ENCODE measurements at regions not wholly inside any gene's neighbourhood (a gene's known extent, or its start where the extent isn't known, plus 50 kb on each side); places are given as distances from the start of the nearest gene placed in this dataset.

DNA sequence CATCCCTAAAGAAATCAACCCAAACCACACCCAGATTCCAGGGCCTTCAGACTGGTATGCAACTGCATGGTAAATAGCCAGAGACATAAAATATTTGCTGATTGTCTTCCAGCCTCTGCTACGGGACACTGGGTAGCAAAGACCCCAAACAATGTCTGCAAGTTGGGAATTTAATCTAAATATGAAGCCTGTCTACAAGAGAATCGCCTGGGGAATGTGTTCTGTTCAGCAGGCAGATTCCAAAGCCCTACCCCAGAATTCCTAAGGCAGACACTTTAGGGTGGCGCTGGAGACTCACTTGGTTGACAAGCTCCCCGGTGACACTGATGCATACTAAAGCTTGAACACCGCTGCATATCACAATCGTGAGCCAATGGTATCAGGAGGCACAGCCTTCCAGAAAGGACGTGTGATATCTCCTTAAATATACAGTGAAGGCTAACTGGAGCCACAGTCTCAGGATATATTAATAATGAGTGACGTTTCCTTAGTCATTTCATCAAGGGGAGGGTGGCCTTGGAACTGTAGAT is 684.1 kb downstream of the NTRK3 start:
- TF ChIP-seq, protein P1, sequence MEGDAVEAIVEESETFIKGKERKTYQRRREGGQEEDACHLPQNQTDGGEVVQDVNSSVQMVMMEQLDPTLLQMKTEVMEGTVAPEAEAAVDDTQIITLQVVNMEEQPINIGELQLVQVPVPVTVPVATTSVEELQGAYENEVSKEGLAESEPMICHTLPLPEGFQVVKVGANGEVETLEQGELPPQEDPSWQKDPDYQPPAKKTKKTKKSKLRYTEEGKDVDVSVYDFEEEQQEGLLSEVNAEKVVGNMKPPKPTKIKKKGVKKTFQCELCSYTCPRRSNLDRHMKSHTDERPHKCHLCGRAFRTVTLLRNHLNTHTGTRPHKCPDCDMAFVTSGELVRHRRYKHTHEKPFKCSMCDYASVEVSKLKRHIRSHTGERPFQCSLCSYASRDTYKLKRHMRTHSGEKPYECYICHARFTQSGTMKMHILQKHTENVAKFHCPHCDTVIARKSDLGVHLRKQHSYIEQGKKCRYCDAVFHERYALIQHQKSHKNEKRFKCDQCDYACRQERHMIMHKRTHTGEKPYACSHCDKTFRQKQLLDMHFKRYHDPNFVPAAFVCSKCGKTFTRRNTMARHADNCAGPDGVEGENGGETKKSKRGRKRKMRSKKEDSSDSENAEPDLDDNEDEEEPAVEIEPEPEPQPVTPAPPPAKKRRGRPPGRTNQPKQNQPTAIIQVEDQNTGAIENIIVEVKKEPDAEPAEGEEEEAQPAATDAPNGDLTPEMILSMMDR (IDR thresholded peaks at IDR 0.05) = no peak
- TF ChIP-seq POLR2AphosphoS5 (IDR thresholded peaks at IDR 0.05; ENCODE audit: low read depth, low read length) (no peak), TCF7L2 (IDR thresholded peaks at IDR 0.05; ENCODE audit: low read depth, low read length) (no peak)
- TF ChIP-seq, protein P2, sequence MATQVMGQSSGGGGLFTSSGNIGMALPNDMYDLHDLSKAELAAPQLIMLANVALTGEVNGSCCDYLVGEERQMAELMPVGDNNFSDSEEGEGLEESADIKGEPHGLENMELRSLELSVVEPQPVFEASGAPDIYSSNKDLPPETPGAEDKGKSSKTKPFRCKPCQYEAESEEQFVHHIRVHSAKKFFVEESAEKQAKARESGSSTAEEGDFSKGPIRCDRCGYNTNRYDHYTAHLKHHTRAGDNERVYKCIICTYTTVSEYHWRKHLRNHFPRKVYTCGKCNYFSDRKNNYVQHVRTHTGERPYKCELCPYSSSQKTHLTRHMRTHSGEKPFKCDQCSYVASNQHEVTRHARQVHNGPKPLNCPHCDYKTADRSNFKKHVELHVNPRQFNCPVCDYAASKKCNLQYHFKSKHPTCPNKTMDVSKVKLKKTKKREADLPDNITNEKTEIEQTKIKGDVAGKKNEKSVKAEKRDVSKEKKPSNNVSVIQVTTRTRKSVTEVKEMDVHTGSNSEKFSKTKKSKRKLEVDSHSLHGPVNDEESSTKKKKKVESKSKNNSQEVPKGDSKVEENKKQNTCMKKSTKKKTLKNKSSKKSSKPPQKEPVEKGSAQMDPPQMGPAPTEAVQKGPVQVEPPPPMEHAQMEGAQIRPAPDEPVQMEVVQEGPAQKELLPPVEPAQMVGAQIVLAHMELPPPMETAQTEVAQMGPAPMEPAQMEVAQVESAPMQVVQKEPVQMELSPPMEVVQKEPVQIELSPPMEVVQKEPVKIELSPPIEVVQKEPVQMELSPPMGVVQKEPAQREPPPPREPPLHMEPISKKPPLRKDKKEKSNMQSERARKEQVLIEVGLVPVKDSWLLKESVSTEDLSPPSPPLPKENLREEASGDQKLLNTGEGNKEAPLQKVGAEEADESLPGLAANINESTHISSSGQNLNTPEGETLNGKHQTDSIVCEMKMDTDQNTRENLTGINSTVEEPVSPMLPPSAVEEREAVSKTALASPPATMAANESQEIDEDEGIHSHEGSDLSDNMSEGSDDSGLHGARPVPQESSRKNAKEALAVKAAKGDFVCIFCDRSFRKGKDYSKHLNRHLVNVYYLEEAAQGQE (IDR thresholded peaks at IDR 0.05; ENCODE audit: insufficient read depth in 1 of 2, low read depth in 2 of 2, low read length in 1 of 2) = no peak
